IMR-90 (cell line): ENCODE measurements at regions not wholly inside any gene's neighbourhood (a gene's known extent, or its start where the extent isn't known, plus 50 kb on each side); places are given as distances from the start of the nearest gene placed in this dataset.
A peak's percentile ranks its signal among the peaks of the same experiment; 100 is the strongest.

Experiments
- ATAC-seq: fragments of 200-7000 bp; cut with Tn5 transposase; 2 replicates; pipeline ENCODE4 v1.9.1; 2020; ENCODE audit warnings: low read depth, mild to moderate bottlenecking, moderate library complexity
- BruUV-seq: library from RNA; stranded (reverse); fragments of 400-500 nt; replicated peaks from 2 replicates; lab custom pipeline; 2021; lab: Mats Ljungman, UMichigan
- CTCF ChIA-PET: fragments of 300-600 bp; formaldehyde crosslinking; extraction: SDS; loops from one replicate; lab custom pipeline; 2021; ENCODE audit warnings: antibody characterized with exemption; lab: Yijun Ruan, JAX
- POLR2A ChIA-PET: fragments of 300-600 bp; sonication (Branson Sonifier 250); formaldehyde crosslinking; loops from one replicate; lab custom pipeline; 2022; ENCODE audit warnings: antibody characterized with exemption; ENCODE audit not compliant: unreplicated experiment; lab: Charles Lee
- DNase-seq: peaks from one replicate; pipeline ENCODE4 v3.0.0; 2013
- H2AFZ ChIP-seq: replicated peaks from 2 replicates; pipeline ENCODE3; 2013; ENCODE audit warnings: low read length, mild to moderate bottlenecking; ENCODE audit not compliant: poor library complexity
- H2AK5ac ChIP-seq: 2 replicates; pipeline ENCODE4 v1.6.1; 2013; ENCODE audit warnings: low read depth, low read length, inconsistent platforms
- H2AK9ac ChIP-seq: replicated peaks from 2 replicates; pipeline ENCODE3; 2013; ENCODE audit warnings: mild to moderate bottlenecking, low read depth, low read length, moderate library complexity; ENCODE audit not compliant: poor library complexity
- H2BK120ac ChIP-seq: 2 replicates; pipeline ENCODE4 v1.6.1; 2013; ENCODE audit warnings: low read depth, low read length, inconsistent platforms
- H2BK15ac ChIP-seq: 3 replicates; pipeline ENCODE4 v1.6.1; 2013; ENCODE audit warnings: low read depth, low read length, inconsistent platforms
- H2BK20ac ChIP-seq: 2 replicates; pipeline ENCODE4 v1.6.1; 2013; ENCODE audit warnings: low read depth, mild to moderate bottlenecking, inconsistent platforms, low read length, moderate library complexity
- H2BK5ac ChIP-seq: 2 replicates; pipeline ENCODE4 v1.6.1; 2013; ENCODE audit warnings: mild to moderate bottlenecking, low read depth, low read length, inconsistent platforms; ENCODE audit not compliant: poor library complexity, severe bottlenecking
- H3K14ac ChIP-seq: replicated peaks from 2 replicates; pipeline ENCODE4 v1.6.1; 2013; ENCODE audit warnings: low read depth, low read length, inconsistent platforms
- H3K18ac ChIP-seq: 2 replicates; pipeline ENCODE4 v1.6.1; 2013; ENCODE audit warnings: low read depth, low read length, control low read depth
- H3K23ac ChIP-seq: 2 replicates; pipeline ENCODE4 v1.6.1; 2013; ENCODE audit warnings: low read depth, low read length, inconsistent platforms
- H3K27ac ChIP-seq: 2 replicates; pipeline ENCODE4 v1.5.1; 2013; ENCODE audit warnings: mild to moderate bottlenecking, control low read depth, low read length; ENCODE audit not compliant: insufficient read depth
- H3K27me3 ChIP-seq: 2 replicates; pipeline ENCODE4 v1.6.1; 2013; ENCODE audit warnings: low read length; ENCODE audit not compliant: control insufficient read depth, insufficient read depth
- H3K36me3 ChIP-seq: 2 replicates; pipeline ENCODE4 v1.6.1; 2013; ENCODE audit warnings: low read length, mixed read lengths; ENCODE audit not compliant: control insufficient read depth, insufficient read depth
- H3K4ac ChIP-seq: 2 replicates; pipeline ENCODE4 v1.6.1; 2013; ENCODE audit warnings: low read depth, low read length, inconsistent platforms
- H3K4me1 ChIP-seq: 2 replicates; pipeline ENCODE4 v1.6.1; 2013; ENCODE audit warnings: low read length, mixed read lengths; ENCODE audit not compliant: control insufficient read depth, insufficient read depth
- H3K4me2 ChIP-seq: 2 replicates; pipeline ENCODE4 v1.6.1; 2013; ENCODE audit warnings: low read depth, mild to moderate bottlenecking, control low read depth, low read length, moderate library complexity
- H3K4me3 ChIP-seq: 2 replicates; pipeline ENCODE4 v1.5.1; 2013; ENCODE audit warnings: low read depth, mild to moderate bottlenecking, control low read depth, low read length, moderate library complexity; ENCODE audit not compliant: insufficient read depth
- H3K56ac ChIP-seq: 2 replicates; pipeline ENCODE4 v1.6.1; 2013; ENCODE audit warnings: low read length, inconsistent platforms; ENCODE audit not compliant: insufficient read depth; ENCODE audit errors: extremely low read depth
- H3K79me1 ChIP-seq, 2 experiments: 2 replicates each; pipeline ENCODE4 v1.6.1; 2013; ENCODE audit warnings: low read length in 2 of 2, inconsistent platforms in 1 of 2, low read depth in 1 of 2
- H3K9ac ChIP-seq: 2 replicates; pipeline ENCODE4 v1.6.1; 2013; ENCODE audit warnings: low read depth, low read length, control low read depth
- H3K9me1 ChIP-seq: 2 replicates; pipeline ENCODE4 v1.6.1; 2013; ENCODE audit warnings: low read length, inconsistent platforms; ENCODE audit not compliant: insufficient read depth
- H3K9me3 ChIP-seq: 2 replicates; pipeline ENCODE4 v1.6.1; 2013; ENCODE audit warnings: low read length; ENCODE audit not compliant: control insufficient read depth, insufficient read depth
- H4K20me1 ChIP-seq: 2 replicates; pipeline ENCODE4 v1.6.1; 2013; ENCODE audit warnings: low read length, inconsistent platforms; ENCODE audit not compliant: insufficient read depth
- H4K5ac ChIP-seq: 2 replicates; pipeline ENCODE4 v1.6.1; 2013; ENCODE audit warnings: mild to moderate bottlenecking, low read depth, low read length, control low read depth
- H4K8ac ChIP-seq, 2 experiments: 2 replicates each; pipeline ENCODE4 v1.6.1; 2013; ENCODE audit warnings: low read depth in 2 of 2, low read length in 2 of 2, control low read depth in 1 of 2, inconsistent platforms in 1 of 2
- H4K91ac ChIP-seq: 2 replicates; pipeline ENCODE4 v1.6.1; 2013; ENCODE audit warnings: low read depth, low read length, inconsistent platforms; ENCODE audit not compliant: insufficient read depth
- CEBPB ChIP-seq: IDR thresholded peaks from 2 replicates; pipeline ENCODE4 v1.6.1; 2012; ENCODE audit warnings: low read depth, low read length, improper control_type of control experiment
- MAFK ChIP-seq: IDR thresholded peaks from 2 replicates; pipeline ENCODE4 v1.6.1; 2012; ENCODE audit warnings: low read depth, low read length, improper control_type of control experiment
- RAD21 ChIP-seq: IDR thresholded peaks from 2 replicates; pipeline ENCODE4 v1.6.1; 2012; ENCODE audit warnings: low read length, improper control_type of control experiment
- WGBS, 2 experiments: methylation state at CpG; one replicate each; pipeline versions ENCODE4 v1.1.5 to v1.1.7; 2013; ENCODE audit warnings: missing lambda C conversion rate in 2 of 2; ENCODE audit not compliant: insufficient read length in 1 of 2; ENCODE audit errors: extremely low coverage in 2 of 2; 5-methylcytosine and 5-hydroxymethylcytosine counted together
- dilution Hi-C: fragments of 300-500 bp; cut with HindIII; formaldehyde crosslinking; loops from one replicate; pipeline ENCODE4 v1.14.3; 2018; ENCODE audit warnings: low sequenced_read_pairs; ENCODE audit not compliant: unreplicated experiment
- in situ Hi-C: fragments of 300-500 bp; cut with MboI; formaldehyde crosslinking; loops from 3 replicates; pipeline ENCODE4 v1.14.3; 2019; ENCODE audit warnings: low sequenced_read_pairs, inconsistent platforms, mixed read lengths
- intact Hi-C: fragments of 100-400 bp; cut with micrococcal nuclease; formaldehyde crosslinking; loops from 2 replicates; pipeline ENCODE4 v1.10.0; 2022
- TF ChIP-seq, protein P1 (sequence below): conservative IDR thresholded peaks from 2 replicates; pipeline ENCODE4 v1.5.1; 2012; ENCODE audit warnings: mild to moderate bottlenecking, low read depth, low read length, improper control_type of control experiment

GRCh38 chr20:4504814-4505213, 181.4 kb upstream of the PRNP start:
- no peak overlapping the region for H2AFZ ChIP-seq
- no peak overlapping the region for H3K4me2 ChIP-seq
- H2BK20ac ChIP-seq, result peak overlapping the region; percentile 66; the same call in 1 of the 2 replicates
- H3K9ac ChIP-seq, result no peak overlapping the region
- ATAC-seq (no peak), DNase-seq (no peak)
- peaks cover 7% of the 10 kb centered on the region; the same call in 1 of the 2 replicates for H3K4me1 ChIP-seq
- no peak overlapping the region for H3K23ac ChIP-seq
- in situ Hi-C loops (no loop called here), dilution Hi-C loops (loop anchor here (10.0 kb wide), 1 partner anchor 80 kb away; no protein-coding TSS in a partner anchor), intact Hi-C loops (no loop called here)
- TF ChIP-seq, protein P1, sequence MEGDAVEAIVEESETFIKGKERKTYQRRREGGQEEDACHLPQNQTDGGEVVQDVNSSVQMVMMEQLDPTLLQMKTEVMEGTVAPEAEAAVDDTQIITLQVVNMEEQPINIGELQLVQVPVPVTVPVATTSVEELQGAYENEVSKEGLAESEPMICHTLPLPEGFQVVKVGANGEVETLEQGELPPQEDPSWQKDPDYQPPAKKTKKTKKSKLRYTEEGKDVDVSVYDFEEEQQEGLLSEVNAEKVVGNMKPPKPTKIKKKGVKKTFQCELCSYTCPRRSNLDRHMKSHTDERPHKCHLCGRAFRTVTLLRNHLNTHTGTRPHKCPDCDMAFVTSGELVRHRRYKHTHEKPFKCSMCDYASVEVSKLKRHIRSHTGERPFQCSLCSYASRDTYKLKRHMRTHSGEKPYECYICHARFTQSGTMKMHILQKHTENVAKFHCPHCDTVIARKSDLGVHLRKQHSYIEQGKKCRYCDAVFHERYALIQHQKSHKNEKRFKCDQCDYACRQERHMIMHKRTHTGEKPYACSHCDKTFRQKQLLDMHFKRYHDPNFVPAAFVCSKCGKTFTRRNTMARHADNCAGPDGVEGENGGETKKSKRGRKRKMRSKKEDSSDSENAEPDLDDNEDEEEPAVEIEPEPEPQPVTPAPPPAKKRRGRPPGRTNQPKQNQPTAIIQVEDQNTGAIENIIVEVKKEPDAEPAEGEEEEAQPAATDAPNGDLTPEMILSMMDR, result no peak
- TF ChIP-seq CEBPB (no peak), MAFK (no peak), RAD21 (no peak)
- ChIA-PET CTCF (no interaction called here), POLR2A (no interaction called here)
- no peak overlapping the region for H4K5ac ChIP-seq
- no peak overlapping the region for H3K18ac ChIP-seq
- H2BK5ac ChIP-seq, result no peak overlapping the region
- H3K14ac ChIP-seq, result peak overlapping the region; percentile 44; the same call in 1 of the 2 replicates
- no peak overlapping the region for H3K27ac ChIP-seq
- H3K27me3 ChIP-seq, result no peaks in the 10 kb centered on the region
- H3K9me1 ChIP-seq, result peaks cover 5% of the 10 kb centered on the region
- H3K56ac ChIP-seq, result no peak overlapping the region
- H2AK5ac ChIP-seq, result peak overlapping the region; percentile 82; the same call in 1 of the 2 replicates
- H4K8ac ChIP-seq, result peak overlapping the region in 1 of 2 experiments; percentile 35; a peak in 1 of 4 replicates
- peaks cover 0 to 7% of the 10 kb centered on the region in 2 experiments; a peak in 1 of 4 replicates for H3K79me1 ChIP-seq
- H3K36me3 ChIP-seq, result no peaks in the 10 kb centered on the region
- H3K9me3 ChIP-seq, result peaks cover 7% of the 10 kb centered on the region
- H4K20me1 ChIP-seq, result no peaks in the 10 kb centered on the region
- peak overlapping the region; percentile 68; the same call in 1 of the 2 replicates for H3K4ac ChIP-seq
- no TSS peak for BruUV-seq
- 80 to 100% methylated on average over 1 of the region's 4 CpGs for WGBS, 2 experiments
- no peak overlapping the region for H3K4me3 ChIP-seq
- H2BK120ac ChIP-seq, result peak overlapping the region; percentile 88
- peak overlapping the region; percentile 94; the same call in 2 of the 3 replicates for H2BK15ac ChIP-seq
- H4K91ac ChIP-seq, result no peak overlapping the region
- no peak overlapping the region for H2AK9ac ChIP-seq
